NCI-H1092 treated with DMSO at 0.1 percent for 48 hours (cell line): ENCODE measurements at regions not wholly inside any gene's neighbourhood (a gene's known extent, or its start where the extent isn't known, plus 50 kb on each side); places are given as distances from the start of the nearest gene placed in this dataset.

ENCODE experiments used
- DNase-seq: peaks from one replicate; lab custom pipeline; 2025; lab: John Stamatoyannopoulos, UW

DNA sequence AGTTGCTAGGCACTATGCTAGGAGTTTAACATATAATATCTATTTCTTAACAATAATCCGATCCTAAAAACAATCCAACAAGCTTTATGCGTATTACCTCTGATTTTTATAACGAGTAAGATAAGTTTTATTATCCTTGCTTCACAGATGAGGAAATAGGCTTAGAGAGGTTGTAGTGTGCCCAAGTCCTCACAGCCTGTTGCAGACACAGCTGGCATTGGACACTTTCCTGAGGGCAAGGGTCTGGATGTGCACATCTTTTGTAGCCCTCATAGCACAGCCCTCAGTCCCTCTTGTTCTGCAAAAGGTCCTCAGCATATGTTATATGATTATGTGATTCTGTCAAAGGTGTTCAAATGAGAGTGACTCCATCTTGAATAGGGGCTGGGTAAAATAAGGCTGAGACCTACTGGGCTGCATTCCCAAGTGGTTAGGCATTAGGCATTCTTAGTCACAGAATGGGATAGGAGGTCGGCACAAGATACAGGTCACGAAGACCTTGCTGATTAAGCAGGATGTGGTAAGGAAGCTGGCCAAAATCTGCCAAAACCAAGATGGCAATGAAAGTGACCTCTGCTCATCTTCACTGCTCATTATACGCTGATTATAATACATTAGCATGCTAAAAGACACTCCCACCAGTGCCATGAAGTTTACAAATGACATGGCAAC lies 75.7 kb upstream of the F3 start:
- DNase-seq, result no peak

DNA sequence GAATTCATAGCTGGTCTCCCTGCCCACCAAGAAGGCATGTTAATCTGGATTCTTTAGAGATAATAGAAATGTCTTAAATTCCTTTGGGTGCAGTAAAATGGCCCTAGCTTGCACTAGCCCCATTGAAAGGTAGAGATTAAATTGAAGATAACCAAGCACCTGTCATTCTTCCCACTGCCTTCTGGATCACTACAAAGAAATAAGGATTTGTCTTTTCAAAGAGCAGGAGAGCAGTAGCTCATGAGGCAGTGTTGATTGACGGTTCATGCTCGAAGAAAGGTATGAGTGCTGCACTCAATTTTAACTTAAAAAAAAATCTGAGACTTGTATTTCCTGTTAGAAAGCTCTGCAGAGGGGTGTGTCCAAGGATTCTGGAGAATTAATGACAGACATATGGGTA lies 74.9 kb upstream of the F3 start:
- no peak for DNase-seq

- no peak for DNase-seq
Observed at GRCh38 chr1:94614996-94615395, 73.4 kb upstream of the F3 start.

DNA sequence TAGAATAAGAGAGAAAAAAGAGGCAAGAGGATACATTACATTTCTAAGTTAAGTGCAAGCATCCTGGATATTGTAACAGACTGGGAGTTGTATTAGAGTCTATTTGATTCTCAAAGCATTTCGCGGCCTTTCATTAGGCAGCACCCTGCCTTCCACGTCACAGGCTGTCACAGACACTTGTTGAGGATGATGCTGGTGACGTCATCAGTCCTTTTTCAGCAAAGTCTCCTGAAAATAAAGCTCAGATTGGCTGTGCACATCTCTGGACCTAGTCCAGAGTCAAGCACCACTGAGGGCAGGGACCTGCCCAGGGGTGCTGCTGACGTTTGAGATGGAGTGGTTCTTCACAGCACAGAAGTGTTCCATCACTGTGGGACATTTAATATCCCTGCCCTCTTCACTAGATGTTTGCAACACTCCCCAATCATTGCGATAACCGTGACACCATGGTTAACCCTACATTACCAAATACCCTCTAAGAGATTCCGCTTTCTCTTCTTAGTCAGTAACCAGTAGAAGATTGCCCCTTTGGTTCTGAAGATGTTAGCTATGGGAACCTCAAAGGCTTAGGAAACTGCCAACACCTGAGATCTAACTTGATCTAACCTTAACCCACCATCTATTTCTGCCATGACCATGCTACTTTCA lies 72.7 kb upstream of the F3 start:
- no peak for DNase-seq

GRCh38 chr1:94612525-94613204 lies 71.1 kb upstream of the F3 start:
- no peak for DNase-seq

- no peak for DNase-seq
Observed at GRCh38 chr1:94611681-94612475, 70.3 kb upstream of the F3 start.

- DNase-seq, result no peak
Observed at GRCh38 chr1:94609619-94610018, 68.1 kb upstream of the F3 start.

DNA sequence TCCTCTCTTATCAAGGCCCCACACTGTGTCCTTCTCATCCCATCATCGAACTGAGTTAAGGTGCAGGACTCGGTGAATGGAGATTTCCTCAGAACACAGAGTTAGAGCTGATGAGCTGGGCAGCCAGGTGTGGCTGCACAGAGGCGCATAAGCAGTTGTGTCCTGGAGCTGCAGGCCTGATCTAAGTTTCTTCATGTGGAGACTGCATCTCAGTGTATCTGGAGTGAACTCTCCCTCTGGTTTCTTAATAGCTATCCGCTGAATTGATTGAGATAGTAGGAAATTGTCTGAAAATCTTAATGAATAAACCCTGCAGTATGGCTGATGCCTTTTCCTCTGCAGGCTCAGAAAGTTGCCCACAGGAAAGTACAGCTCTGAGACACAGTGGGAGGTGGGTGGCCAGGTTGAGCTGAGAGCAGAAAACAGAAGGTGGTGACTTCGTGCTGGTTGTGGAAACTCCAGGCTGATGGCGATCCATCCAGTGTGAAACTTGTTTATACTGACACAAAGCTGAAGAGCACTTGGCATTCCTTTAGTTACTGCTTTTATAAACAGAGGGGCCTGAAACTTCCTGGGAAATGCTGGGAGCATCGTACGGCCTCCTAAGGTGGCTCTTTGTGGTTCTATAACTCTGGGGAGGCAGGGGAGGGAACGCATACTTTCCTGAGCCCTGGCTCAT lies 67.4 kb upstream of the F3 start:
- DNase-seq, result no peak

- DNase-seq, result no peak
Observed at GRCh38 chr1:94608142-94608851, 66.7 kb upstream of the F3 start.

DNA sequence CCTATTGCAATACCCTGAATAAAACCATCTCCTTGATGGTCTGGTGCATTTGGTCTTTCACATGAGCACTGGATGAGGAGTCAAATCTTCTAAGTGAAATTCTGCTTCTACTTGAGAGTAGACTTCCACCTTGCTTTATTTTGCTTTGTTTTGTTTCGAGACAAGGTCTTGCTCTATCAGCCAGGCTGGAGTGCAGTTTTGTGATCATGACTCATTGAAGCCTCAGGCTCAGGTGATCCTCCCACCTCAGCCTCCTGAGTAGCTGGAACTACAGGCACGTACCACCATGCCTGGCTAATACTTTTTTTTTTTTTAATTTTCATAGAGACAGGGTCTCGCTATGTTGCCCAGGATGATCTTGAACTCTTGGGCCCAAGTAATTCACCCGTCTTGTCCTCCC lies 65.8 kb upstream of the F3 start:
- DNase-seq, result no peak

DNA sequence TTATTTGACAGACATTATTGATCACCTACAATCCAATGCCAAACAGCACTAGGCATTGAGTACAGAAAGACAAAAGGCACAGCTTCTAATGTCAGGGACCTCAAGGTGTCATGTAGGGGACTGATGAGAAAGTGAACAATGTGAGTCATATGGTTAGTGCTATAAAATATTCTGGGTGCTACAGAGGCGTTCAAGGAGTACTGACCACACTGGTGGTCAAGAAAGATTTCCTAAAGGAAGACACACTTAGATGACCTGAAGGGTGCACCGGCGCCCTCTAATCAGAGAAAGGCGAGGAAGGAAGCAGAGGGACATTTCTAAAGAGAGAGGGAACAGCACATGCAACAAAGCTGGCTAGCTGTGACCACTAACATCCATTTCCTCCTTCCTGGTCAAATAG lies 64.9 kb upstream of the F3 start:
- DNase-seq, result no peak

DNA sequence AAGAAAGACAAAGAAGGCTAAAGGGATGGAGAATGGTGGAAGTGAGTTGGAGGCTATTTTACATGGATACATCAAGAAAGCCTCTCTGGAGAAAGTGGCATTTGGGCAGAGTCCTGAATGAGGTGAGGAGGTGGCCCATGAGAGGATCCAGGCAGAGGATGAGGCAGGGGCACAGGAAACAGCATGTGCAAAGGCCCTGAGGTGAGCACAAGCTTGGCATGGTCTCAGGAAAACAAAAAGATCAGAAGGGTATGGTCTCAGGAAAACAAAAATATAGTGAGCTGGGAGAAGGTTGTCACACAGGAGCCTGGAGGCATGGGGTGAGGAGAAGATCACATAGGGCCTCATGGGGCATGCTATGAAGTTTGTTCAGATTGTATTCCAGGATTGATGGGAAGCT lies 62.1 kb upstream of the F3 start:
- no peak for DNase-seq

GRCh38 chr1:94602802-94603625 lies 61.5 kb upstream of the F3 start:
- DNase-seq, result no peak

GRCh38 chr1:94602316-94602715 lies 60.8 kb upstream of the F3 start:
- DNase-seq, result no peak

DNA sequence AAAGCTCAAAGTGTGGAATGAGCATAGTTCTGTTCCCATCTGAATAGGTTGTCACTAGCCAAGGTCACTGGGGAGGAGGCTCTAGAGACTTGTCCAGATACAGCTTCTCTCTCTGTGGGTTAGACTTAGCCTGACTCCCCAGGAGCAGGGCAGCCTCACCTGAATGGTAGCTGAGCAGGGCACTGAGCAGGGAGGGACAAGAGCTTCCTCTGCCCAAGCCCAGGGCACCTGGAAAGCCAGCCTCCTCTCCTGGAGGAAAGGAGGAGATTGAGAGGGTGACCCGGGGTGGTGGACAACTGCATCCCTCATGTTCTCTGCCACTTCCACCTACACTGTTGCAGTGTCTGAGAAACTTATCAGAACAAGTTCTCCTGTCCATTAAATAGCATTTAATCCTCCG lies 59.0 kb upstream of the F3 start:
- DNase-seq, result no peak

GRCh38 chr1:94599095-94599813 lies 57.7 kb upstream of the F3 start:
- no peak for DNase-seq

DNA sequence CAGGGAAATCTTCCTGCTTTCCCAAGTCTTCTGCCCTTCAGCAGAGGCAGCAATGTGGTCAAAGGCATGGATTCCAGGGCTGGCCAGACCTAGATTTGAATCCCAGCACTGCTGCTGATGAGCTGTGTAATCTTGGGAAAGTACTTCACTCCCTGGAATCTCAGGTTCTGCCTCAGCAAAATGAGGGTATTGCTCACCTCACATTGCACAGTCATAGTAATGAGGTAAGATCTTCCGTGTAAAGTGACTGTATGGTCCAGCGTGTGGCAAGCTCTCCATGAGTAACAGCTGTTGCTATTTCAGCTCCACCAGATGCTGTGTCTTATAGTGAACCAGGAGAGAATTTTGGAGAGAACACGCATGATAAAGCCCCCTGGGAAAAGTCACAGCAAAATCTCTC lies 56.1 kb upstream of the F3 start:
- DNase-seq, result no peak

- no peak for DNase-seq
Observed at GRCh38 chr1:94596260-94596659, 54.7 kb upstream of the F3 start.

DNA sequence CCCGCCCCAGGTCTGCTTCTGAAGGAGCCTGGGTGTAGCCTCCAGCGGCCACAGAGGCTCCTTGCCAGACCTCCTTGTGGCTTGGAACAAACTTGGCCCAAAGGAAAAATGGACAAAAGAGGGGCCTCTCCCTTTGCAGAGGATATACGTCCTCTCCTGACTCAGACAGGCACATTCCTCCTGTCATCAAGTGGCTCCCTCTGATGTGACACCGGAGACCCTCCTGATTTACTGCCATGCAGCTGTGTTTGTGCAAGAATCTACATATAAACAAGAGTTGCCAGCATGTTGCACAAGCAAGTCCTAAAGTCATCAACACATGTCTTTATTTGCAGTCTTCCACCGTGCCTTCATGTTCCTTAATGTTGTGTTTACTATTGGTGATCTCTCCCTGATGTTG lies 54.1 kb upstream of the F3 start:
- DNase-seq, result no peak

DNA sequence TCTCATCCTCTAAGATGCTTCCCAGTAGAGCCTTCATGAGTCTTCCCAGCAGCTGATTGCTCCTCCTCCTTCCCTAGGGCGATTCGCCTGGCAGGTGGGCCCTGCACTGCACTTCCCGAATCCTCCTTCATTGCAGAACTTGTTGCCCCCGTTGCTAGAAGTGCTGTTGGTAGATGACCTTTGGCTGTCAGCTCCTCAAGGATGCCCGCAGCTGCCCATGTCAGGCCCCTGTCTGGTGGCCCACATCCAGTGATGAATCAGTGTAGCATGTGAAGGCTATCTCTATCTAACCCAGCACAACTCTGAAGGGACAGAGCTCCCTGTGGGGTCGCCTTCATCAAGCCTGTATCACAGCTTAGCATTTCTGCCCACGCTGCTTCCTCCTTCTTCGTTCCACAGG lies 52.1 kb upstream of the F3 start:
- no peak for DNase-seq
